DOHH2 (cell line): ENCODE measurements at regions not wholly inside any gene's neighbourhood (a gene's known extent, or its start where the extent isn't known, plus 50 kb on each side); places are given as distances from the start of the nearest gene placed in this dataset.

Source experiments
- H3F3A ChIP-seq: fragments of 200-600 bp; sonication (generic), shearing (Covaris generic); 2 replicates; pipeline ENCODE4 v1.6.0; 2016; ENCODE audit warnings: antibody characterized with exemption, mild to moderate bottlenecking; ENCODE audit not compliant: control insufficient read depth, insufficient read depth
- H3K27ac ChIP-seq: fragments of 200-600 bp; sonication (generic); 2 replicates; pipeline ENCODE4 v1.5.1; 2014; ENCODE audit warnings: low read depth, mild to moderate bottlenecking, low read length, moderate library complexity
- H3K27me3 ChIP-seq: fragments of 200-600 bp; sonication (generic); 2 replicates; pipeline ENCODE4 v1.6.1; 2014; ENCODE audit warnings: mild to moderate bottlenecking, low read length, mixed read lengths; ENCODE audit not compliant: control insufficient read depth
- H3K36me3 ChIP-seq: fragments of 200-600 bp; sonication (generic); 2 replicates; pipeline ENCODE4 v1.6.1; 2014; ENCODE audit warnings: mild to moderate bottlenecking, low read length, moderate library complexity, mixed read lengths; ENCODE audit not compliant: control insufficient read depth
- H3K4me1 ChIP-seq: fragments of 200-600 bp; sonication (generic); 2 replicates; pipeline ENCODE4 v1.6.1; 2014; ENCODE audit warnings: mild to moderate bottlenecking, low read length, mixed read lengths; ENCODE audit not compliant: control insufficient read depth
- H3K4me2 ChIP-seq: fragments of 200-600 bp; sonication (generic); 2 replicates; pipeline ENCODE4 v1.6.0; 2014; ENCODE audit warnings: mild to moderate bottlenecking, low read length, moderate library complexity
- H3K4me3 ChIP-seq: fragments of 200-600 bp; sonication (generic); 2 replicates; pipeline ENCODE4 v1.5.1; 2014; ENCODE audit warnings: mild to moderate bottlenecking, low read length, mixed read lengths
- H3K79me2 ChIP-seq: fragments of 200-600 bp; sonication (generic); 2 replicates; pipeline ENCODE4 v1.6.1; 2014; ENCODE audit warnings: mild to moderate bottlenecking, low read length, mixed read lengths; ENCODE audit not compliant: control insufficient read depth
- H3K9me2 ChIP-seq: fragments of 200-600 bp; sonication (generic); replicated peaks from 2 replicates; pipeline ENCODE4 v1.6.1; 2014; ENCODE audit warnings: mild to moderate bottlenecking, low read length, mixed read lengths; ENCODE audit not compliant: control insufficient read depth
- H3K9me3 ChIP-seq: fragments of 200-600 bp; sonication (generic); 2 replicates; pipeline ENCODE4 v1.6.1; 2014; ENCODE audit warnings: antibody characterized with exemption, low read length, mixed read lengths; ENCODE audit not compliant: control insufficient read depth, insufficient read depth
- H4K20me1 ChIP-seq: fragments of 200-600 bp; sonication (generic); 2 replicates; pipeline ENCODE4 v1.6.0; 2014; ENCODE audit warnings: low read depth, mild to moderate bottlenecking, antibody characterized with exemption, low read length, moderate library complexity; ENCODE audit not compliant: control insufficient read depth, insufficient read depth
- EZH2phosphoT487 ChIP-seq: fragments of 200-600 bp; sonication (generic); IDR thresholded peaks from 2 replicates; pipeline ENCODE4 v1.6.1; 2017; ENCODE audit warnings: borderline replicate concordance, mild to moderate bottlenecking, antibody characterized with exemption, low read length, moderate library complexity, mixed read lengths
- TF ChIP-seq, protein P1 (sequence below): fragments of 200-600 bp; sonication (generic); IDR thresholded peaks from one replicate; pipeline ENCODE4 v1.5.1; 2014; ENCODE audit warnings: antibody characterized with exemption, mild to moderate bottlenecking, low read depth, low read length; ENCODE audit not compliant: poor library complexity, severe bottlenecking

DNA sequence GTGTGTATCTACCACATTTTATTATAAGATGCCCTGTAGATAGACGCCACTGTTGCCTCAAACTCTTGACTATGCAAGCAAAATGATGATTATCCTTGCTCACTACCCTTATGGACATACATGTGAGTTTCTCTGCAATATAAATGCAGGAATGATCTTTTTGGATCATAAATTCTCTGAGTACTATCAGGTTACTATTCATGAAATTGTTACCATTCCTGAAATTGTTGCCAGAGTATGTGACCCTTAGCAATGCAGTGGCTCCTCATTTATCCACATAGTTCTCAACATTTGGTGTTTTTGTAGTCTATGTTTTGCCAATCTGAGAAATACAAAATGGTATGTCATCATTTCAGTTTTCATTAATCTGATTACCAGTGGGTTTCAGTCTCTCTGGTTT lies 166.2 kb upstream of the FAM3C start:
- no peak overlapping the region for H3K4me3 ChIP-seq
- no peaks in the 10 kb centered on the region for H3F3A ChIP-seq
- no peaks in the 10 kb centered on the region for H3K36me3 ChIP-seq
- no peaks in the 10 kb centered on the region for H4K20me1 ChIP-seq
- no peaks in the 10 kb centered on the region for H3K9me3 ChIP-seq
- no peaks in the 10 kb centered on the region for H3K27me3 ChIP-seq
- H3K4me1 ChIP-seq, result no peaks in the 10 kb centered on the region
- no peak for TF ChIP-seq EZH2phosphoT487
- TF ChIP-seq, protein P1, sequence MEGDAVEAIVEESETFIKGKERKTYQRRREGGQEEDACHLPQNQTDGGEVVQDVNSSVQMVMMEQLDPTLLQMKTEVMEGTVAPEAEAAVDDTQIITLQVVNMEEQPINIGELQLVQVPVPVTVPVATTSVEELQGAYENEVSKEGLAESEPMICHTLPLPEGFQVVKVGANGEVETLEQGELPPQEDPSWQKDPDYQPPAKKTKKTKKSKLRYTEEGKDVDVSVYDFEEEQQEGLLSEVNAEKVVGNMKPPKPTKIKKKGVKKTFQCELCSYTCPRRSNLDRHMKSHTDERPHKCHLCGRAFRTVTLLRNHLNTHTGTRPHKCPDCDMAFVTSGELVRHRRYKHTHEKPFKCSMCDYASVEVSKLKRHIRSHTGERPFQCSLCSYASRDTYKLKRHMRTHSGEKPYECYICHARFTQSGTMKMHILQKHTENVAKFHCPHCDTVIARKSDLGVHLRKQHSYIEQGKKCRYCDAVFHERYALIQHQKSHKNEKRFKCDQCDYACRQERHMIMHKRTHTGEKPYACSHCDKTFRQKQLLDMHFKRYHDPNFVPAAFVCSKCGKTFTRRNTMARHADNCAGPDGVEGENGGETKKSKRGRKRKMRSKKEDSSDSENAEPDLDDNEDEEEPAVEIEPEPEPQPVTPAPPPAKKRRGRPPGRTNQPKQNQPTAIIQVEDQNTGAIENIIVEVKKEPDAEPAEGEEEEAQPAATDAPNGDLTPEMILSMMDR, result no peak
- no peaks in the 10 kb centered on the region for H3K79me2 ChIP-seq
- H3K9me2 ChIP-seq, result no peaks in the 10 kb centered on the region
- no peak overlapping the region for H3K4me2 ChIP-seq
- no peak overlapping the region for H3K27ac ChIP-seq

DNA sequence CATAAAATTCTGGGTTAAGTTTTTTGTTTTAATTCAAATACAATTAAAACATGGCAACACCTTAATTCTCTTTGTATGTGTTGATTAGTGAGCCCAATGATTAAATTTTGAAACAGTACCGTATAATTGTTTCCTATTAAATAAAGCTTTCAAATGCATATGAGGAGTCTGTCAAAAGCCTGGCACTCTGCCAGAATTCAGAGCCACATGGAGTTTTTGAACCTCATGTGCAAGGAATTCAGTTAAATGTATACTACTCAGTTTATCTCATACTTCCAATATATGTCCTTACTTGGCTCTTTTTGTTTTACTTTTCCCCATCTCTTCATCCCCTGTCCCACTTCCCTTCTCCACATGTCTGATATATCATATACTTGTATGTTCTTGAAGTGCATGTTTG lies 165.6 kb upstream of the FAM3C start:
- no peak overlapping the region for H3K27ac ChIP-seq
- no peaks in the 10 kb centered on the region for H3K4me1 ChIP-seq

DNA sequence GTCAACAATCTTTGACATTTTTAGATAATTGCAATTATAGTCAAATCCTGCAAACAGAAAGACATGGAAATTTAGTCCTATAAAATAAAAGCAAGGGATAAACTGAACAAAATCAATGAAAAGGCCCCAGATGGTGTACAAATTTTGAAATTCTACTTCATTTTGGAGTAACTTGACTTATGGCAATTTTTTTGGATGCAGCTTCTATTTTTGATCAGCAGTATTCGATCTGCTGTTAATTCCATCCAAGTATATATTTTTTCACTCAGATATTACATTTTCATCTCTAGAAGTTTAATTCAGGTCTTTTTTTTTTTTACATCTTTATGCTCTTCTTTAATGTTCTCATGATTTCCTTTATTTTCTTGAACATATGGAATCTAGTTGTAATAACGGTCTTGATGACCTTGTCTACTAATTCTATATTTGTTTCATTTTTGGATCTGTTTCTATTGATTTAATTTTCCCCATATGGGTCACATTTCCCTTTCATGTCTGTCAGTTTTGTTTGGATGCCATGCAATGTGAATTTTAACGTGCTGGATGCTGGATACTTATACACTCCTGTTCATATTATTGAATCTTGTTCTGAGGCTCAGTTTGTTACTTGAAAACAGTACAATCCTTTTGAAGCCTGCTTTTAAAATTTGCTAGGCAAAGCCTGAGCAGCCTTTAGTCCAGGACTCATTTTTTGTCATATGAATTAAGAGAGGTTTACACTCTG lies 164.3 kb upstream of the FAM3C start:
- Histone ChIP-seq H3K4me3 (no peak overlapping the region), H3K27ac (no peak overlapping the region), H3K36me3 (no peaks in the 10 kb centered on the region), H3K79me2 (no peaks in the 10 kb centered on the region), H3F3A (no peaks in the 10 kb centered on the region), H3K9me3 (no peaks in the 10 kb centered on the region), H3K27me3 (no peaks in the 10 kb centered on the region), H3K4me1 (no peaks in the 10 kb centered on the region), H3K9me2 (no peaks in the 10 kb centered on the region), H4K20me1 (no peaks in the 10 kb centered on the region), H3K4me2 (no peak overlapping the region)
- TF ChIP-seq, protein P1, result no peak
- no peak for TF ChIP-seq EZH2phosphoT487

More for the DNA sequence above, 165.6 kb upstream of the FAM3C start:
- Histone ChIP-seq H3K27me3 (no peaks in the 10 kb centered on the region), H3K4me2 (no peak overlapping the region), H3F3A (no peaks in the 10 kb centered on the region), H3K9me2 (no peaks in the 10 kb centered on the region), H4K20me1 (no peaks in the 10 kb centered on the region), H3K4me3 (no peak overlapping the region), H3K9me3 (no peaks in the 10 kb centered on the region), H3K36me3 (no peaks in the 10 kb centered on the region), H3K79me2 (no peaks in the 10 kb centered on the region)
- TF ChIP-seq EZH2phosphoT487, result no peak
- TF ChIP-seq, protein P1, result no peak
